GM10248 (cell line): ENCODE measurements at regions not wholly inside any gene's neighbourhood (a gene's known extent, or its start where the extent isn't known, plus 50 kb on each side); places are given as distances from the start of the nearest gene placed in this dataset.
"Not testable (repeated sequence)": the region's sequence is repeated elsewhere in the genome, so short reads cannot be mapped to it uniquely, and the experiment has no call there.

ENCODE experiments used
- CTCF ChIA-PET: fragments of 300-600 bp; sonication (Branson Sonifier 250); formaldehyde crosslinking; extraction: SDS; loops from one replicate; lab custom pipeline; 2021; ENCODE audit warnings: antibody characterized with exemption; lab: Yijun Ruan, JAX
- POLR2A ChIA-PET: fragments of 350-650 bp; sonication (Branson Sonifier 250); formaldehyde crosslinking; extraction: SDS; loops from one replicate; lab custom pipeline; 2020; ENCODE audit warnings: antibody characterized with exemption; lab: Yijun Ruan, JAX
- DNase-seq: peaks from one replicate; pipeline ENCODE4 v3.0.0; 2012; ENCODE audit errors: extremely low spot score
- CTCF ChIP-seq: IDR thresholded peaks from 2 replicates; pipeline ENCODE4 v1.5.1; 2012; ENCODE audit warnings: mild to moderate bottlenecking, low read depth; ENCODE audit errors: extremely low read depth, missing control alignments, control extremely low read depth

GRCh38 chr6:151180330-151181048, 59.3 kb upstream of the AKAP12 start:
- TF ChIP-seq CTCF = no peak
- DNase-seq = no peak
- ChIA-PET POLR2A (no interaction called here), CTCF (no interaction called here)

- no peak for TF ChIP-seq CTCF
- CTCF ChIA-PET = no interaction called here
- DNase-seq = no peak
- POLR2A ChIA-PET = no interaction called here
These were observed 57.9 kb upstream of the AKAP12 start for GRCh38 chr6:151181706-151182363.

- CTCF ChIA-PET, DNase-seq, POLR2A ChIA-PET: not testable (repeated sequence)
These were observed 56.8 kb upstream of the AKAP12 start for GRCh38 chr6:151182958-151183357.

- ChIA-PET CTCF (interaction anchor here (1.3 kb wide), 1 partner anchor 171 kb away, joined by 4 read pairs; no protein-coding TSS in a partner anchor), POLR2A (no interaction called here)
- no peak for DNase-seq
These were observed 54.6 kb upstream of the AKAP12 start for GRCh38 chr6:151185148-151185547.

GRCh38 chr6:151186306-151186705, 53.5 kb upstream of the AKAP12 start:
- no peak for DNase-seq
- TF ChIP-seq CTCF = no peak
- POLR2A ChIA-PET = no interaction called here
- CTCF ChIA-PET = no interaction called here

More at GRCh38 chr6:151185148-151185547, 54.6 kb upstream of the AKAP12 start:
- no peak for TF ChIP-seq CTCF

GRCh38 chr6:151186804-151187330, 52.9 kb upstream of the AKAP12 start:
- ChIA-PET CTCF (no interaction called here), POLR2A (no interaction called here)
- no peak for DNase-seq
- TF ChIP-seq CTCF = no peak
